HG03064 (cell line): ENCODE measurements at regions not wholly inside any gene's neighbourhood (a gene's known extent, or its start where the extent isn't known, plus 50 kb on each side); places are given as distances from the start of the nearest gene placed in this dataset.
"Not testable (repeated sequence)": the region's sequence is repeated elsewhere in the genome, so short reads cannot be mapped to it uniquely, and the experiment has no call there.

Source experiments
- ATAC-seq: cut with Tn5 transposase; IDR thresholded peaks from one replicate; pipeline ENCODE4 v1.9.1; 2021; ENCODE audit warnings: low read depth; ENCODE audit not compliant: unreplicated experiment

DNA sequence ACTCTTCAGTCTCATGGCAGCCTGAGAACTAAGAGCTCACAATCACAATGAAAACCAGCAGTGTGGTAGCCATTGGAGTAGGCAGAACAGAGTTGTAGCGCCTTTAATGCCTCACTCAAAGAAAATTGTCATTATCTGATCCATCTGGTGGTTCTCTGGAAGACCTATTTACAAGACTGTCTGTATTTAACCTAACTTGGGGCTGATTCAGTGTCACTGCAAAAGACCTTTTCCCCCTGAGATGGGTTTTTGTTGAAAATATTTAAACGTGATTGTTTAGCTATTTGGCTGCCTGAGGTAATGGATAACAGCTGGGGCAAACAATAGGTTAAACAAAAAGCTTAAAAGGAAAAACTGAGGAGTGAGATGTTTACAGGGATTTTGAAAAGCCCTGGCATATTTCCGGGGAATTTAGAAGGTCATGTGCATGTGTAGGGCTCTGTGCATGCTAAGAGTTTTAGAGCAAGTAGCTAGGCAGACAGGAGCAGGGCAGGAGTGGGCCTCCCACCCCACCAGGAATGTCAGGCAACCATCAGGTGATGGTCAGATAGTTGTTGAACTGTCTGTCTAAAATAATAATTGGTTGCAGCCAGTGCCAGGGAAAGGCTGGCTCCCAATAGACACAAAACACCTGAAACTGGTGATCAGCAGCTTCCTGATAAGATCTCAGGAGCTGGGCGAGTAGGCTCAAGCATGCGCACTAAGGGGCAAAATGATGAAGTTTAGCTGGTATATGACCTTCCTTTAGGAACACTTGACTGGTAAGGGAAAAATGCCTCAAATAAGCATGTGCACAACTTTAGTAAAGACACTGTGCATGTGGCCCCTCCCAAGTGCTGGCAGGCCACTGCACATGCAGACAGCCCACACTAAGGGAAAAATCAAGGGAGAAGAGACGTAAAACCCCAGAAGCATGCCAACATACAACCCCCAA, 70.8 kb upstream of the AKIRIN2 start:
- ATAC-seq: no peak

DNA sequence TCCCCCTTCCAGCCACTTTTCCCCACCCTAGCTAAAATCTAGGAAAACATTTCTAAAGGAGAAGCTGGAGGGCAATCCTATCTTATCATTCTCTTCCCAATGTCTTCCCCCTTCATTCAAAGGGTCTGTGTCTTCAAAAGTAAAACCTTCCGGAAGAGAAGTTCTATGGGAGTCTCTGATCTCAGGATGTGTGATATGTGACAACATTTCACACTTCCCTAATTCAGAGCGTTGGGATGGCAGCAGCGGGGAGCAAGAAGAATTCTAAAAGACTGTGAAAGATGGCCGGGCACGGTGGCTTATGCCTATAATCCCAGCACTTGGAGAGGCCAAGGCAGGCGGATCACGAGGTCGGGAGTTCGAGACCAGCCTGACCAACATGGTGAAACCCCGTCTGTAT, 65.4 kb upstream of the AKIRIN2 start:
- ATAC-seq: no peak

DNA sequence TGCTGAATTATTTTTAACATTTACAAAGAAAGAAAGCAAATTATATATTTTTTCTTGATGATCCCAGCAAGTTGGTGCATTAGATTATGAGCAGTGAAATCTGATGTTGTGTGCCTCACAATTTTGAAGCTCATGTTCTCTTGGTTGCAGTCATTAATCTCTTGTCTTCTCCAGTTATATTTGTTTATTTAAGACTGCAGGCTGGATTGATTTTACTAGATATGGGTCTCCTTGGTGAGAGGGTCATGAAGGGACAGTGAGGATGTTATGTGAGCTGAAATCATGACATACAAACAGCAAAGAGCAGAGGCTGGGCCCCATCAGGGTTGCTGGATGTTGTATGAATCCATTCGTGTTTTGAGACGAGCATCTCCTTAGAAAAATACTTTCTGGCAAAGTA, 64.2 kb upstream of the AKIRIN2 start:
- ATAC-seq: no peak

DNA sequence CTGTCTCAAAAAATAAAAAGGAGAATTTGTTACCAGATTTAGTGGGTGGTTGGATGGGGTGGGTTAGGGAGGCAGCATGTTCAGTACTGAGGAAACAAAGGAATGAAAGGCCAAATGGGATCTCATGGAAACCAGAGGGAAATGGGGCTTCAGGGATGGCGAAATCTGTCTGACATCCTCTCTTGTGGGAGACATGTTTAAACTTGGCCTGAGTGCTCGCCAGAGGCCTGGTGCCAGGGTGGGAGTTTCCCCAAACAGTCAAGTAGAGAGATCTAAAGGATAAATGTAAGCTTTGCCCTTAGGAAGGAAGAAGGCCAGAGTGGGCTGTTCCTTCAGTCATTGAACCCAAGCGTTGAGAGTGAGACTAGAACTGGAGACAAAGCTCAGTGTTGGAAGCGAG, 61.9 kb upstream of the AKIRIN2 start:
- no peak for ATAC-seq

DNA sequence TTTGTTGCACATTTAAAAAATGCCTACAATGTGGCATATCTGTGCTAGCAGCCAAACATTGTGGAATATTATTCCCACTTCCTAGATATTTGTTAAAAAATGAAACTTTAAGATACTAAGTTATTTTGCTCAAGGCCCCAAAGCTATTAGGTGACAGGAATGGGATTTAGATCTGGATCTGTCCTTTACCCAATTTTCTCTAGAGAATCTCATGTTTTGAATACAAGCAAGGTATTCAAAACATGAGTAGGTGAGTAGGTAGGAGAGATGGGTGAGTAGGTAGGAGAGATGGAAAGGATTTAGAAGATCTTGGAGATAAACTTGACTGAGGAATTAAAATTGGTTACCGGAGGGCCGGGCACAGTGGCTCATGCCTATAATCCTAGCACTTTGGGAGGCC, 61.2 kb upstream of the AKIRIN2 start:
- ATAC-seq: no peak

DNA sequence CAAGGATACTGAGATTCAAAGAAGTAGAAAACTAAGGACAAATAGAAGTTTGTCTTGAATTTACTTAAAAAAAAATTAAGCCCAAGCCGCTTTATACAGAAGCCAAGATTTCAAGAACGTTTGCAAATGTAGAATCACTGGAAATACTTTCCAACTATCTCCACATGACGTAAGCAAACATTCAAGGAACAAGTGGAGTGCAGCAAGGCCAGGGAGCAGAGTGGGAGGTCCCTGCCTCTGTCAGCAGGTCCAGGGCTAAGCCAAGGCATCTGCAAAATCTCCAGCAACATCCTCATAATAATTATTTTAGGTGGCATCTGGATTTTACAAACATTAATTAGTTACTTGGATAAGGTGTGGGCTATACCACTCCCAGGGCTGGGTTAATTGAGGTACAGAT, 60.1 kb upstream of the AKIRIN2 start:
- no peak for ATAC-seq

DNA sequence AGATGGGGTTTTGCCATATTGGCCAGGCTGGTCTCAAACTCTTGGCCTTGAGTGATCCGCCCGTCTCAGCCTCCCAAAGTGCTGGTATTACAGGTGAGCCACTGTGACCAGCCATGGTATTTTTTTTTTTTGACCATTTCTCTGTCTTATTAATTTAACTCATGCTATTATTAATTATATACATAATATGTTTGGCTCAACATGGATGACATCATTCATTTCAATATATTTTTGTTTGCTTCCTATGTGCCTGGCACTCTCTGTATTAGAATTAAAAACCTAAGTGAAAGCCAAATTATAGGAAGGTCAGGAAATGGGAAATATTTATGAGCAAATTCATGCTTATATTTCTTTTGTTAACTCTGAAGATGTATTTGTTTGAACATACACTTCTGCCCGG, 55.8 kb upstream of the AKIRIN2 start:
- no peak for ATAC-seq

DNA sequence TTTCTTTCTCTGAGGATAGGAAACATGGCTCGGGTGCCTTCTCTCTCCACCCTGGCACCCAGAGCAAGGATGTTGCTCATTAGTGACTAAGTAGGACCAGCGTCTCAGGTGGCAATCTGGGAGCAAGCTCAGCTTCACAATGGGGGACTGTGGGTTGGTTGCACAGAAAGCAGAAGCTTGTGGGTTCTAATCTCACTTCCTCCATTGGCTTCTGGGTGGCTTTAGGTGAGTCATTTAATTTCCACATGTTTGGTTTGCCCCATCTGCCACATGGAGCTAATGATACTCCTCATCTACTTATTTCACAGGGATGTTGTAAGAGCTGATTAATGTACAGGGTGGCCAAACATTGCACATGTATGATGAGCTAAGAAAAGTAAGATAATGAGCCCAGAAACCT, 54.8 kb upstream of the AKIRIN2 start:
- peak; percentile 91 for ATAC-seq

DNA sequence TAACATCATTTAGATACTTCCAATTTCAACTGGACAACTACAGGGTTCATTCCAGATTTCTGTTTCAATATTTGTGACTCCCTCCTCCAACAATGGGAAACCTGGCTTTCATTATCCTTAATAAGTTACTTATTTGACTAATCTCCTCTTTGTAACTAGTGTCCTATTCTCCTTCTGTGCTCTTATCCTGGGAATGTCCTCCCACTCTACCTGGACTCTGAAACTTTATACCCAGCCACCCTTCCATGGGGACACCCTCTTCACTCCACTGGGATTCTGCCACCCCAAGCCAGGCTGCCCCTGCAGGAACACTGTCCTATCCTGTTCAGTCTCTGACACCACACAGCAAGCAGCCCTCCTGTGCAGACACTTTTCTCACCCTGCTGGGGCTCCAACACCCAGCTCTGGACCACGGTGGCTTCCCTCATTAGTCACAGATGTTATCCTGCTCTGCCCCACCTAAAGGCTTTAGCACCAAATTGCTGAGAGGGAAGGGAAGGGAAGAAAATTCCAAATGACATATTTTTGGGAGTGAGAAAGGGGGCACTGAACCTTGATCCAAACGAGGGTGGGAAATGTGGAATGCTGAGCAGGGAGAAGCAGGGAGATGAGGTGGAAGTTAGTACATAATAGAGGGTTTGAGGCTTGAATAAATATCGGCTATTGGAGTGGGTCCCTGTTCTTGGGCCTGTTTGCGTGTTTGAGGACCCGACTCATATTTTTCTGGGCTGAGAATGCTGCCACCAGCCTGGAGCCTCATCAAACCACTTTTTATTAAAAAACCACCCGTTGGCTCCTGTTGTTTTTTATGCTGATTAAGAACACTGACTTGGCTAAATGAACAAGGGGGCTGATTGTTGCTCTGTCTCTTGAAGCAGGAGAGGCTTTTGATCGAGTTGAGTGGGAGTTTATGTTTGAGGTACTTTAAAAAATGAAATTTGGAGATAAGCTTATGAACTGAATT, 54.0 kb upstream of the AKIRIN2 start:
- no peak for ATAC-seq

DNA sequence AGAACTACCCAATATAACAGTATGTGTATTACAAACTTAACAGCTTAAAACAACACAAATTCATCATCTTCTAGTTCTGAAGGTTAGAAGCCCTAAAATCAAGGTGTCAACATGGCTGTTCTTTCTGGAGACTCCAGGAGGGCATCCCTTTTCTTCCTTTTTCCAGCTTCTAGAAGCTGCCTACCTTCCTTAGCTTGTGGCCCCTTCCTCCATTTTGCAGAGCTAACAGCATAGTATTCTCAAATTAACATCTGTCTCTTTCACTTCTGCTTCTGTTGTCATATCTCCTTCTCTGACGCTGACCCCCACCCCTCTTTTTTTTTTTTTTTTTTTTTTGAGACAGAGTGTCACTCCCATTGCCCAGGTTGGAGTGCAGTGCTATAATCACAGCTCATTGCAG, 52.8 kb upstream of the AKIRIN2 start:
- no peak for ATAC-seq

DNA sequence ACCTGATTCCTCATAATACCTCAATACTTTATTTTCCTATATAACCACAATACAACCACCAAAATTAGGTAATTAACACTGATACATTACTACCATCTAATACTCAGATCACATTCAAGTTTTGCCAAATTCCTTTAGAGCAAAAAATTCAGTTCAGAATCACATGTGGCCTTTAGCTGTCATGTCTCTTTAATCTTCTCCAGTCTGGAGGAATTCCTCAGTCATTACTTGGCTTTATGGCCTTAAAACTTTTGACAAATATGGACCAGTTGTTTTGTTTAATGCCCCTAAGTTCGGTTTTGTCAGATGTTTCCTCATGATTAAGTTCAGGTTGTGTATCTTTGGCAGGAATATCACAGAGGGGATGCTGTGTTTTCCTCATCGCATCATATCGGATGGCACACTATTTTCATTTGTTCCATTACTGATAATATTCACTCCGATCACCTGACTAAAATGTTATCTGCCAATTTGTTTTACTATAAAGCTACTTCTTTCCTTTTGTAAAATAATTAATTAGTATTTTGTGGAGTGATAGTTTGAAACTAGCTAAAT, 51.2 kb upstream of the AKIRIN2 start:
- ATAC-seq: no peak

DNA sequence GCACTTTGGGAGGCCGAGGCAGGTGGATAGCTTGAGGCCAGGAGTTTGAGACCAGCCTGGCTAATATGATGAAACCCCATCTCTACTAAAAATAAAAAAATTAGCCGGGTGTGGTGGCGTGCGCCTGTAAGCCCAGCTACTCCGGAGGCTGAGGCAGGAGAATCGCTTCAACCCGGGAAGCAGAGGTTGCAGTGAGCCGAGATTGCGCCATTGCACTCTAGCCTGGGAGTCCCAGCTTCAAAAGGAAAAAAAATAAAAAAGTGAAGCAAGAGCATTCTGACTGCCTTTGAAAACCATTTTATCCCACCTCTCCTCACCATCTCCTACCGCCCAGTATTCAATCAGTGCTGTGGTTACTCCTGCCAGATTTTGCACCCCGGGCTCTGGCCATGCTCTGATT, 50.5 kb upstream of the AKIRIN2 start:
- ATAC-seq: not testable (repeated sequence)
